ENCODE measurements at regions not wholly inside any gene's neighbourhood (a gene's known extent, or its start where the extent isn't known, plus 50 kb on each side); places are given as distances from the start of the nearest gene placed in this dataset.

DNA sequence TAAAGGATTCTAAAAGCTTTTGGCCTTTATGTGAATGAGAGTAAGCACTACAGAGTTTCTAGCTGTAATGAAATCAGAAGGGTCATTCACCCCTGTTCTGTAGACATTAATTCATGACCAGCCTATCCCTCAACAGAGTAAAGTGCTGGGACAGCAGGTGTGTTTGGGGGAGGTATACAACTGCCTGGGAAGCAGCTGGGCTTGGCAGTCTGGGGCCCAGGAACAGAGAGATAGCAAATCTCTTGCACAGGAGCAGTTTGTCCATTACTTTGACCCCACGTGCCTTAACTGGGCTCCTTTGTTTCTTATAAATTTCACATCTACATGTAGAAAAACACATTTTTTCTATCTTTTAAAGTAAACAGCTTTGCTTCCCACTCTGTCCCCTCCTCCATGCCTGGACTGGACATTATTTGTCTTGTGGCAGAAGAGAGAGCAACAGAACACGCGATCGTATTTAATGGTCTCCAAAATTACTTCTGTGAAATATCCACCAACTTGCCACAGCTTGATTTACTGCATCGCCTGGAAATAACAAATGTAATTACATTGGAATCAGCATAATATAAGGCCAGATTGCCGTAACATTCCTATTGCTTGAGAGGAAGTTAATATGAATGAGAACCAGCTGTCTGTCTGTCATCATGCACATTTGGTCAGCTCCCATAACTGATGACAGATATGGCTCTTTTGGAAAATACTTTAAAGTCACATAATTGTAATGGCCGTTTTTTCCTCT, 263.8 kb downstream of the RBM43 start:
- no TSS peak for BruUV-seq (replicated peaks)
- no peak overlapping the region for H2AFZ ChIP-seq

DNA sequence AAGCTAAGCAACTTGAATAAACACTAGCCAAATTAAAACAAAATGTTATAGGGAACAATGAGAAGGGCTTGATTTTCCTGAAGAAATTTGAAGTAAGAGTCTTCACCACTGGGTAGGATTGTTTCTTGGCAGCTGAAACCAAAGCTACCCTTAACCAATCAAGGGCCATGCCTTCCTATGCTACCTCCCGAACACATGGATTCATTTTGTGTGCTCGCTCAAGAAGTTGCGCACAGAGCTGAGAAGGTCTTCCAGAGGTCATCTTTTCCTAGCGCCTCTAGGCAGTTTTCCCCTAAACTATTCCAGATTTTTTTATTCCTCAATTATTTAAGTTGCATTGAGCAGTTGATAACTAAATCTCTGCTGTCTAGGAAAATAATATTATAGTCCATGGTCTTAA, 264.6 kb downstream of the RBM43 start:
- H3K4me3 ChIP-seq = no peak overlapping the region
- H3K27me3 ChIP-seq (ENCODE audit: insufficient read depth, low read depth) = no peaks in the 10 kb centered on the region
- H4K20me1 ChIP-seq (ENCODE audit: insufficient read depth) = no peaks in the 10 kb centered on the region
- TF ChIP-seq, protein P1, sequence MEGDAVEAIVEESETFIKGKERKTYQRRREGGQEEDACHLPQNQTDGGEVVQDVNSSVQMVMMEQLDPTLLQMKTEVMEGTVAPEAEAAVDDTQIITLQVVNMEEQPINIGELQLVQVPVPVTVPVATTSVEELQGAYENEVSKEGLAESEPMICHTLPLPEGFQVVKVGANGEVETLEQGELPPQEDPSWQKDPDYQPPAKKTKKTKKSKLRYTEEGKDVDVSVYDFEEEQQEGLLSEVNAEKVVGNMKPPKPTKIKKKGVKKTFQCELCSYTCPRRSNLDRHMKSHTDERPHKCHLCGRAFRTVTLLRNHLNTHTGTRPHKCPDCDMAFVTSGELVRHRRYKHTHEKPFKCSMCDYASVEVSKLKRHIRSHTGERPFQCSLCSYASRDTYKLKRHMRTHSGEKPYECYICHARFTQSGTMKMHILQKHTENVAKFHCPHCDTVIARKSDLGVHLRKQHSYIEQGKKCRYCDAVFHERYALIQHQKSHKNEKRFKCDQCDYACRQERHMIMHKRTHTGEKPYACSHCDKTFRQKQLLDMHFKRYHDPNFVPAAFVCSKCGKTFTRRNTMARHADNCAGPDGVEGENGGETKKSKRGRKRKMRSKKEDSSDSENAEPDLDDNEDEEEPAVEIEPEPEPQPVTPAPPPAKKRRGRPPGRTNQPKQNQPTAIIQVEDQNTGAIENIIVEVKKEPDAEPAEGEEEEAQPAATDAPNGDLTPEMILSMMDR (conservative IDR thresholded peaks at IDR 0.05) = no peak
- TF ChIP-seq EZH2 (IDR thresholded peaks at IDR 0.05; ENCODE audit: low read depth) = no peak
- H3K4me2 ChIP-seq = no peak overlapping the region
- intact Hi-C loops (cut with micrococcal nuclease; ENCODE audit: unreplicated experiment) = no loop called here
- CTCF ChIA-PET = no interaction called here
- BruUV-seq (replicated peaks) = no TSS peak
- H3K9me2 ChIP-seq (ENCODE audit: insufficient read depth) = no peaks in the 10 kb centered on the region
- H3K27ac ChIP-seq = no peak overlapping the region
- no peaks in the 10 kb centered on the region for H3K9me3 ChIP-seq (ENCODE audit: insufficient read depth, low read depth)
- H3K4me1 ChIP-seq (replicated peaks; ENCODE audit: insufficient read depth) = no peaks in the 10 kb centered on the region
- no peaks in the 10 kb centered on the region for H3F3A ChIP-seq (ENCODE audit: insufficient read depth, low read depth)
- no peaks in the 10 kb centered on the region for H3K36me3 ChIP-seq (ENCODE audit: low read depth)
- no peaks in the 10 kb centered on the region for H3K79me2 ChIP-seq (ENCODE audit: low read depth)
- POLR2A ChIA-PET (ENCODE audit: unreplicated experiment) = no interaction called here
- no peak for DNase-seq
- H2AFZ ChIP-seq = no peak overlapping the region

More for the DNA sequence above, 263.8 kb downstream of the RBM43 start:
- Histone ChIP-seq H3K4me2 (no peak overlapping the region), H3K9me2 (ENCODE audit: insufficient read depth) (no peaks in the 10 kb centered on the region), H3K4me3 (no peak overlapping the region), H3K4me1 (replicated peaks; ENCODE audit: insufficient read depth) (no peaks in the 10 kb centered on the region), H3F3A (ENCODE audit: insufficient read depth, low read depth) (no peaks in the 10 kb centered on the region), H3K9me3 (ENCODE audit: insufficient read depth, low read depth) (no peaks in the 10 kb centered on the region), H4K20me1 (ENCODE audit: insufficient read depth) (no peaks in the 10 kb centered on the region), H3K79me2 (ENCODE audit: low read depth) (no peaks in the 10 kb centered on the region), H3K27me3 (ENCODE audit: insufficient read depth, low read depth) (no peaks in the 10 kb centered on the region), H3K36me3 (ENCODE audit: low read depth) (no peaks in the 10 kb centered on the region), H3K27ac (no peak overlapping the region)
- DNase-seq = no peak
- ChIA-PET CTCF (no interaction called here), POLR2A (ENCODE audit: unreplicated experiment) (interaction anchor here (0.6 to 0.7 kb wide), 2 partner anchors 144 to 673 kb away, joined by 4 read pairs; no protein-coding TSS in a partner anchor)
- intact Hi-C loops (cut with micrococcal nuclease; ENCODE audit: unreplicated experiment) = no loop called here
- TF ChIP-seq, protein P1 (conservative IDR thresholded peaks at IDR 0.05) = no peak

DNA sequence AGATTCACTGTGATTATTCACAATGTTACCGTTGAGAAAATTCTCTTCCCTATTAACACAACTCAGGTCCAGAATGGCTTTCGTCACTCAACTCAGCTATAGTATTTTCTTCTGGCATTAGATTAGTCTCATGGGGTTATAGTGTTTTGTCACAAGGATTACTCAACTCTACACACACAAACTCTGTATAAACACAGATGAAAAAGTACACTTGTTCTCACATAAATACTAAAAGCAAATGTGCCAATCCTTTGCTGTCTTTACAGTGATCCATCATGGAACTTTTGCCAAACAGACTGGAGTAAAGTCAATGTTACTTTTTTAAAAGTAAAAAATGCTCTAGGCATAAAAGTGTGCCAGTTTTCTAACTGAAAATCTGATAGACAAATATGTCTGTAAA, 267.6 kb downstream of the RBM43 start:
- BruUV-seq (replicated peaks) = no TSS peak
- no peak overlapping the region for H3K27ac ChIP-seq
- H3K27me3 ChIP-seq (ENCODE audit: insufficient read depth, low read depth) = no peaks in the 10 kb centered on the region
- no peaks in the 10 kb centered on the region for H4K20me1 ChIP-seq (ENCODE audit: insufficient read depth)
- no peak overlapping the region for H3K4me2 ChIP-seq
- H2AFZ ChIP-seq = no peak overlapping the region
- no peak for DNase-seq
- H3F3A ChIP-seq (ENCODE audit: insufficient read depth, low read depth) = no peaks in the 10 kb centered on the region
- H3K36me3 ChIP-seq (ENCODE audit: low read depth) = no peaks in the 10 kb centered on the region
- H3K79me2 ChIP-seq (ENCODE audit: low read depth) = no peaks in the 10 kb centered on the region
- ChIA-PET POLR2A (ENCODE audit: unreplicated experiment) (no interaction called here), CTCF (no interaction called here)
- intact Hi-C loops (cut with micrococcal nuclease; ENCODE audit: unreplicated experiment) = no loop called here
- H3K9me2 ChIP-seq (ENCODE audit: insufficient read depth) = no peaks in the 10 kb centered on the region
- H3K9me3 ChIP-seq (ENCODE audit: insufficient read depth, low read depth) = no peaks in the 10 kb centered on the region
- no peaks in the 10 kb centered on the region for H3K4me1 ChIP-seq (replicated peaks; ENCODE audit: insufficient read depth)
- H3K4me3 ChIP-seq = no peak overlapping the region
- TF ChIP-seq EZH2 (IDR thresholded peaks at IDR 0.05; ENCODE audit: low read depth) = no peak
- TF ChIP-seq, protein P1 (conservative IDR thresholded peaks at IDR 0.05) = no peak

Data from PC-9 (cell line).